Sigmoid colon (tissue), 6 donors: ENCODE measurements at regions not wholly inside any gene's neighbourhood (a gene's known extent, or its start where the extent isn't known, plus 50 kb on each side); places are given as distances from the start of the nearest gene placed in this dataset.

Experiments
- DNase-seq: peaks from one replicate; pipeline ENCODE4 v3.0.0-alpha.2; 2019
- H3K27ac ChIP-seq, 4 donors: fragments of 200-600 bp; sonication (generic); one replicate each; pipeline ENCODE4 v1.5.1; 2016 to 2019; ENCODE audit warnings: mild to moderate bottlenecking in 1 of 4
- H3K27me3 ChIP-seq, 3 donors: fragments of 200-600 bp; sonication (generic); one replicate each; pipeline ENCODE4 v1.5.1; 2019; ENCODE audit warnings: mild to moderate bottlenecking in 1 of 3
- H3K36me3 ChIP-seq, 4 donors: fragments of 200-600 bp; sonication (generic); one replicate each; pipeline ENCODE4 v1.5.1; 2016 to 2019
- H3K4me1 ChIP-seq, 4 donors: fragments of 200-600 bp; sonication (generic); one replicate each; pipeline ENCODE4 v1.5.1; 2017 to 2019
- H3K4me3 ChIP-seq, 4 donors: fragments of 200-600 bp; sonication (generic); one replicate each; pipeline ENCODE4 v1.5.1; 2017 to 2019; ENCODE audit warnings: mild to moderate bottlenecking in 2 of 4, moderate library complexity in 1 of 4
- H3K9me3 ChIP-seq, 4 donors: fragments of 200-600 bp in 3 of 4; sonication (generic) in 3 of 4; one replicate each; pipeline versions ENCODE4 v1.5.1 to v1.6.1; 2013 to 2019
- CTCF ChIP-seq, 4 experiments: fragments of 450-650 bp in 3 of 4; fragments of 200-600 bp in 1 of 4; IDR thresholded peaks; one replicate each; pipeline ENCODE4 v1.5.1; 2016 to 2019; ENCODE audit warnings: antibody characterized with exemption in 4 of 4, mild to moderate bottlenecking in 3 of 4, moderate library complexity in 2 of 4
- EP300 ChIP-seq, 4 donors: sonication (generic); formaldehyde crosslinking; IDR thresholded peaks; one replicate each; pipeline ENCODE4 v1.6.1; 2017; ENCODE audit warnings: antibody characterized with exemption in 4 of 4
- POLR2A ChIP-seq, 2 donors: fragments of 450-650 bp; IDR thresholded peaks; one replicate each; pipeline ENCODE4 v1.6.1; 2016; ENCODE audit warnings: antibody characterized with exemption in 2 of 2, mild to moderate bottlenecking in 2 of 2, moderate library complexity in 2 of 2
- POLR2AphosphoS5 ChIP-seq, 4 donors: sonication (generic); formaldehyde crosslinking; IDR thresholded peaks; one replicate each; pipeline ENCODE4 v1.6.1; 2017; ENCODE audit warnings: antibody characterized with exemption in 4 of 4
- WGBS, 2 donors: extraction: QIAGEN DNeasy Blood & Tissue Kit; methylation state at CpG; one replicate each; pipeline ENCODE4 v1.1.7; 2013; 5-methylcytosine and 5-hydroxymethylcytosine counted together
- intact Hi-C: fragments of 100-400 bp; cut with DNase I; formaldehyde crosslinking; loops from one replicate; pipeline ENCODE4 v1.15.1; 2023
- donor health status: healthy with polysubstance abuse.
- donor health status: healthy.

- 73 to 86% methylated on average over 5 of the region's 5 CpGs for WGBS, 2 donors
- Histone ChIP-seq H3K4me3 (no peak overlapping the region), H3K9me3 (no peaks in the 10 kb centered on the region), H3K36me3 (no peaks in the 10 kb centered on the region), H3K27me3 (no peaks in the 10 kb centered on the region), H3K27ac (no peak overlapping the region), H3K4me1 (no peaks in the 10 kb centered on the region)
- DNase-seq, result no peak
- intact Hi-C loops, result no loop called here
- TF ChIP-seq POLR2AphosphoS5 (IDR thresholded peaks at IDR 0.05), result no peak
These were observed 282.0 kb downstream of the BTBD3 start for GRCh38 chr20:12199703-12200102.

GRCh38 chr20:12201289-12201991 is 283.7 kb downstream of the BTBD3 start:
- H3K4me1 ChIP-seq, result no peaks in the 10 kb centered on the region
- no peak for DNase-seq
- H3K27ac ChIP-seq, result no peak overlapping the region
- no peak overlapping the region for H3K4me3 ChIP-seq
- peaks cover 0 to 4% (median 0%) of the 10 kb centered on the region in 4 donors for H3K9me3 ChIP-seq
- no peaks in the 10 kb centered on the region for H3K27me3 ChIP-seq
- TF ChIP-seq POLR2AphosphoS5 (IDR thresholded peaks at IDR 0.05) (no peak), EP300 (IDR thresholded peaks at IDR 0.05) (no peak), POLR2A (IDR thresholded peaks at IDR 0.05) (no peak), CTCF (IDR thresholded peaks at IDR 0.05) (no peak)
- 79 to 90% methylated on average over 5 of the region's 5 CpGs for WGBS, 2 donors
- H3K36me3 ChIP-seq, result no peaks in the 10 kb centered on the region
- intact Hi-C loops, result no loop called here

GRCh38 chr20:12203399-12203798 is 285.7 kb downstream of the BTBD3 start:
- Histone ChIP-seq H3K9me3 (peaks cover 0 to 4% (median 0%) of the 10 kb centered on the region in 4 donors), H3K36me3 (no peaks in the 10 kb centered on the region), H3K4me1 (no peaks in the 10 kb centered on the region), H3K4me3 (no peak overlapping the region), H3K27ac (no peak overlapping the region), H3K27me3 (no peaks in the 10 kb centered on the region)
- TF ChIP-seq EP300 (IDR thresholded peaks at IDR 0.05) (no peak), POLR2A (IDR thresholded peaks at IDR 0.05) (no peak), CTCF (IDR thresholded peaks at IDR 0.05) (no peak), POLR2AphosphoS5 (IDR thresholded peaks at IDR 0.05) (no peak)
- intact Hi-C loops, result no loop called here
- DNase-seq, result no peak

- no peak overlapping the region for H3K27ac ChIP-seq
These were observed 286.3 kb downstream of the BTBD3 start for GRCh38 chr20:12203981-12204380.

GRCh38 chr20:12207875-12208274 is 290.2 kb downstream of the BTBD3 start:
- DNase-seq, result no peak

More at GRCh38 chr20:12203981-12204380, 286.3 kb downstream of the BTBD3 start:
- DNase-seq, result no peak
- no peak for TF ChIP-seq CTCF (IDR thresholded peaks at IDR 0.05)
- no peak for TF ChIP-seq POLR2AphosphoS5 (IDR thresholded peaks at IDR 0.05)
- TF ChIP-seq EP300 (IDR thresholded peaks at IDR 0.05), result no peak
- no peak for TF ChIP-seq POLR2A (IDR thresholded peaks at IDR 0.05)
- no peaks in the 10 kb centered on the region for H3K4me1 ChIP-seq
- H3K9me3 ChIP-seq, result peaks cover 0 to 4% (median 0%) of the 10 kb centered on the region in 4 donors
- no peak overlapping the region for H3K4me3 ChIP-seq
- no peaks in the 10 kb centered on the region for H3K27me3 ChIP-seq
- H3K36me3 ChIP-seq, result no peaks in the 10 kb centered on the region
- intact Hi-C loops, result no loop called here
- WGBS, 2 donors, result 40 to 73% methylated on average over 1 of the region's 1 CpG

More at GRCh38 chr20:12207875-12208274, 290.2 kb downstream of the BTBD3 start:
- Histone ChIP-seq H3K4me1 (no peaks in the 10 kb centered on the region), H3K27me3 (no peaks in the 10 kb centered on the region), H3K36me3 (no peaks in the 10 kb centered on the region), H3K9me3 (peaks cover 0 to 4% (median 0%) of the 10 kb centered on the region in 4 donors), H3K27ac (no peak overlapping the region), H3K4me3 (no peak overlapping the region)
- 34 to 41% methylated on average over 1 of the region's 1 CpG for WGBS, 2 donors
- no peak for TF ChIP-seq POLR2AphosphoS5 (IDR thresholded peaks at IDR 0.05)
- peak in 1 of 4 experiments; percentile 13 for TF ChIP-seq CTCF (IDR thresholded peaks at IDR 0.05)
- no peak for TF ChIP-seq POLR2A (IDR thresholded peaks at IDR 0.05)
- intact Hi-C loops, result no loop called here
